ENCODE measurements at regions not wholly inside any gene's neighbourhood (a gene's known extent, or its start where the extent isn't known, plus 50 kb on each side); places are given as distances from the start of the nearest gene placed in this dataset.

DNA sequence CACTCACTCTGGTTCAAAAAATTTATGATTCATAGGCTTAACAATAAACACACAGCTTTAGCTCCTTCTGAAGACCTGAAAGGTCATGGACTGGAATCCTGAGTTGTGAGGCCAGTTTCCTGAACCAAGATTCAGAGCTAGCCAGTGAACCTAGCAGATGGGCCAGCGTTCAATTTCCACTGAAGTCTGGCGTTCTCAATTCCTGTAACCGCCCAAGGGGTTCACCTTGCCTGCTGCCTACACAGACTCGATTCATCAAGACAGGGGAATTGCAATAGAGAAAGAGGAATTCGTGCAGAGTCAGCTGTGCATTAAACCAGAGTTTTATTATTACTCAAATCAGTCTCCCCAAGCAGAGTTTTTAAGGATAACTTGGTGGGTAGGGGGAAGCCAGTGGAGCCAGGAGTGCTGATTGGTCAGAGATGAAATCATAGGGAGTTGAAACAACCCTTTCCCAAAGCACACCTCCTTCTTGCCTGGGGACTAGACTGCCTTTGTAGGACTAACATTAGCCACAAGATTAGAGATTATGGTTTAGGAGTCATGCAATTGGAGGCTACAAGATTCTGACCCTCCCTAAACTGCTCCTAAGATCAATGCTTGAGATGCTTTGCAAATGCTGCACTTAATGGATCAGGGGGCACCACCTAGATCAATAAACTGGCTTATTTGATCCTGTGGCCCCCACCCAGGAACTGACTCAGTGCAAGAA is 117.5 kb upstream of the SHB start:
- Histone ChIP-seq H3K4me2 (ENCODE audit: low read depth, low read length, poor library complexity, severe bottlenecking) (no peak overlapping the region), H3K4me3 (ENCODE audit: insufficient read depth, low read length, poor library complexity, severe bottlenecking) (no peak overlapping the region), H4K20me1 (ENCODE audit: low read depth, low read length) (no peaks in the 10 kb centered on the region), H3K36me3 (ENCODE audit: low read length) (no peaks in the 10 kb centered on the region), H2AFZ (ENCODE audit: low read depth, low read length, severe bottlenecking) (no peak overlapping the region), H3K79me2 (ENCODE audit: insufficient read depth, low read length) (no peaks in the 10 kb centered on the region), H3K9me3 (ENCODE audit: insufficient read depth, low read length) (no peaks in the 10 kb centered on the region), H3F3A (ENCODE audit: insufficient read depth) (no peaks in the 10 kb centered on the region), H3K27ac (ENCODE audit: low read depth, low read length) (no peak overlapping the region), H3K27me3 (ENCODE audit: low read length) (no peaks in the 10 kb centered on the region), H3K9ac (ENCODE audit: low read length) (no peak overlapping the region), H3K9me2 (replicated peaks; ENCODE audit: insufficient read depth, low read length) (no peaks in the 10 kb centered on the region)
- TF ChIP-seq EZH2phosphoT487 (conservative IDR thresholded peaks at IDR 0.05; ENCODE audit: low read length) = no peak
- TF ChIP-seq, protein P1, sequence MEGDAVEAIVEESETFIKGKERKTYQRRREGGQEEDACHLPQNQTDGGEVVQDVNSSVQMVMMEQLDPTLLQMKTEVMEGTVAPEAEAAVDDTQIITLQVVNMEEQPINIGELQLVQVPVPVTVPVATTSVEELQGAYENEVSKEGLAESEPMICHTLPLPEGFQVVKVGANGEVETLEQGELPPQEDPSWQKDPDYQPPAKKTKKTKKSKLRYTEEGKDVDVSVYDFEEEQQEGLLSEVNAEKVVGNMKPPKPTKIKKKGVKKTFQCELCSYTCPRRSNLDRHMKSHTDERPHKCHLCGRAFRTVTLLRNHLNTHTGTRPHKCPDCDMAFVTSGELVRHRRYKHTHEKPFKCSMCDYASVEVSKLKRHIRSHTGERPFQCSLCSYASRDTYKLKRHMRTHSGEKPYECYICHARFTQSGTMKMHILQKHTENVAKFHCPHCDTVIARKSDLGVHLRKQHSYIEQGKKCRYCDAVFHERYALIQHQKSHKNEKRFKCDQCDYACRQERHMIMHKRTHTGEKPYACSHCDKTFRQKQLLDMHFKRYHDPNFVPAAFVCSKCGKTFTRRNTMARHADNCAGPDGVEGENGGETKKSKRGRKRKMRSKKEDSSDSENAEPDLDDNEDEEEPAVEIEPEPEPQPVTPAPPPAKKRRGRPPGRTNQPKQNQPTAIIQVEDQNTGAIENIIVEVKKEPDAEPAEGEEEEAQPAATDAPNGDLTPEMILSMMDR (IDR thresholded peaks at IDR 0.05; ENCODE audit: insufficient read depth, low read length, poor library complexity, severe bottlenecking) = no peak

DNA sequence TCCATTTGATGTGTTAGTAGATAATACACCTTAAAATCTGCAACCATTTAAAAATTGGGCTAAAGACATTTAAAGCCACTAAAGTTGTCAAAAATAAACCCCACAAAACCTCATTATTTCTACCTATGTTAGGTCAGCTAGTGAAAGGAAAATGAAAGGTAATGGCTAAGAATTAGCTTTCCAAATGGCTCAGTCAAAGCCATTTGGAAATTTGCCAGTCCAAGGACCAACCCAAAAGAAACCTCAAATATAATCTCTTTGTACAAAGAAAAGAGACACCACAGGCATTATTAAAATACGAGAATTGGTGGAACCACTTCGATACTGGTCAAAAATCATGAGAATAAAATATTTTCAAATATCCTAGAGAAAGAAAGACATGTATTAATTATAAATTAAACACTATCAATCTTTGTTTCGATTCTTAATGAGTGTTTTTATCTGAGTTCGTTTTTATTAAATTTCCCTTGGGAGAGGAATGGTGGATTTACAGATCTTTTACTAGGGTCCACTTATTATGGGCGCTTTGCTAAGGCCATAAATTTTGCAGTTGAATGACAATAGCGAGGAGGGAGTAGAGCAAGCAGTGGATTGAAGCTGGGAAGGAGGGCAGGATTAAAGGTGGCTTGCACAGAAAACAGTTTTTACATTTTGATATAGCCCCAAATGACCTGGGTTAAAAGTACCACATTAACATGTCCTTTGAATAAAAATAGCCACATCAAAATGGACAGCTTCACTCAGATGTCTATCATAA is 116.8 kb upstream of the SHB start:
- no peaks in the 10 kb centered on the region for H3K36me3 ChIP-seq (ENCODE audit: low read length)
- no peak overlapping the region for H3K9ac ChIP-seq (ENCODE audit: low read length)
- H3F3A ChIP-seq (ENCODE audit: insufficient read depth) = no peaks in the 10 kb centered on the region
- H3K27ac ChIP-seq (ENCODE audit: low read depth, low read length) = no peak overlapping the region
- no peaks in the 10 kb centered on the region for H3K27me3 ChIP-seq (ENCODE audit: low read length)
- no peaks in the 10 kb centered on the region for H3K79me2 ChIP-seq (ENCODE audit: insufficient read depth, low read length)
- H3K4me3 ChIP-seq (ENCODE audit: insufficient read depth, low read length, poor library complexity, severe bottlenecking) = no peak overlapping the region
- no peak overlapping the region for H3K4me2 ChIP-seq (ENCODE audit: low read depth, low read length, poor library complexity, severe bottlenecking)
- H4K20me1 ChIP-seq (ENCODE audit: low read depth, low read length) = no peaks in the 10 kb centered on the region
- TF ChIP-seq, protein P1 (IDR thresholded peaks at IDR 0.05; ENCODE audit: insufficient read depth, low read length, poor library complexity, severe bottlenecking) = no peak
- no peak for TF ChIP-seq EZH2phosphoT487 (conservative IDR thresholded peaks at IDR 0.05; ENCODE audit: low read length)
- H3K9me2 ChIP-seq (replicated peaks; ENCODE audit: insufficient read depth, low read length) = no peaks in the 10 kb centered on the region
- no peaks in the 10 kb centered on the region for H3K9me3 ChIP-seq (ENCODE audit: insufficient read depth, low read length)
- H2AFZ ChIP-seq (ENCODE audit: low read depth, low read length, severe bottlenecking) = no peak overlapping the region

DNA sequence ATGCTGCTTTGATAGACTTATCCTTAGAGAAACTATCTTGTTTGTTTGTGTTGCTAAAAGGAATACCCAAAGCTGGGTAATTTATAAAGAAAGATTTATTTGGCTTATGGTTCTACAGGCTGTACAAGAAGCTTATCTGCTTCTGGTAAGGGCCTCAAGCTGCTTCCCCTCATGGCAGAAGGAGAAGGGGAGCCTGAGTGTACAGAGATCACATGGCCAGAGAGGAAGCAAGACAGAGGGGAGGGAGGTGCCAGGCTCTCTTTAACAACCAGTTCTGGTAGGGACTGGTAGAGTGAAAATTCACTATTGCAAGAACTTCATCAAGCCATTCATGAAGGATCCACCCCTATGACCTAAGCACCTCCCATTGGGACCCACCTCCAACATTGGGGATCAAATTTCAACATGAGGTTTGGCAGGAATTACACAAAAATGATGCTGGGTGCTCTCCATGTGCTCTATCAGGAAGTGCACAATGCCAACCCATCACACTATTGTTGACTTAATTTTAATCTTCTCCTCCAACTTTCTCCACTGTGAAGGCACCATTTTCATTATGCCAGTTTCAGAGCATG is 115.1 kb upstream of the SHB start:
- Histone ChIP-seq H3K9me2 (replicated peaks; ENCODE audit: insufficient read depth, low read length) (no peaks in the 10 kb centered on the region), H3K4me3 (ENCODE audit: insufficient read depth, low read length, poor library complexity, severe bottlenecking) (no peak overlapping the region), H2AFZ (ENCODE audit: low read depth, low read length, severe bottlenecking) (no peak overlapping the region), H3K4me2 (ENCODE audit: low read depth, low read length, poor library complexity, severe bottlenecking) (no peak overlapping the region), H3K79me2 (ENCODE audit: insufficient read depth, low read length) (no peaks in the 10 kb centered on the region), H3K9me3 (ENCODE audit: insufficient read depth, low read length) (no peaks in the 10 kb centered on the region), H3K27me3 (ENCODE audit: low read length) (no peaks in the 10 kb centered on the region), H3K9ac (ENCODE audit: low read length) (no peak overlapping the region), H3F3A (ENCODE audit: insufficient read depth) (no peaks in the 10 kb centered on the region), H3K36me3 (ENCODE audit: low read length) (no peaks in the 10 kb centered on the region), H4K20me1 (ENCODE audit: low read depth, low read length) (no peaks in the 10 kb centered on the region), H3K27ac (ENCODE audit: low read depth, low read length) (no peak overlapping the region)
- TF ChIP-seq, protein P1 (IDR thresholded peaks at IDR 0.05; ENCODE audit: insufficient read depth, low read length, poor library complexity, severe bottlenecking) = no peak

All from SU-DHL-6 (cell line).